ENCODE measurements at regions not wholly inside any gene's neighbourhood (a gene's known extent, or its start where the extent isn't known, plus 50 kb on each side); places are given as distances from the start of the nearest gene placed in this dataset.

DNA sequence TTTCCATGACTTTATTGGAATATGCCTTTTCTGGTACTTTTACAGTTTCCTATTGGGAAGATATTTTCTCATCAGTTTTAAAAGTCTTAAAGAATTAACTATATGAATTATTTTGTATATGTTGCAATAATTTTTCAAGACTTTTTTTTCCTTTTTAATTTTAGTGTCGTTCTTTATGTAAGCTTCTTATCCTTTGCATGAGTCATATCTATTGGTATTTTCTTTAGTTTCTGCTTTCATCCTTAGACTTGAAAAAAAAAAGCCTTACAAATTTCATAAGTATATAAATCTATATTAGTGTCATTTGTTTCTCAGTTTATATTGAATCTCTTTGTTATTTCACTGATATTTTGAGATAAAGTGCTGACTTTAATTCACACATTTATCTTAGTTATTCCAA, 94.9 kb downstream of the DSEL start:
- no peaks in the 10 kb centered on the region for H3K9me3 ChIP-seq (ENCODE audit: control insufficient read depth in 2 of 2, insufficient read depth in 1 of 2, low read depth in 1 of 2, low read length in 1 of 2)

GRCh38 chr18:67417864-67418523, 98.5 kb downstream of the DSEL start:
- Histone ChIP-seq H3K4me3 (ENCODE audit: low read depth in 1 of 2, low read length in 2 of 2) (peak overlapping the region in 1 of 2 donors; percentile 11), H3K27ac (ENCODE audit: low read depth in 2 of 2, low read length in 1 of 2) (no peak overlapping the region), H3K9me3 (ENCODE audit: control insufficient read depth in 2 of 2, insufficient read depth in 1 of 2, low read depth in 1 of 2, low read length in 1 of 2) (no peaks in the 10 kb centered on the region), H3K27me3 (ENCODE audit: control insufficient read depth in 1 of 2, insufficient read depth in 2 of 2, low read length in 2 of 2) (no peaks in the 10 kb centered on the region), H3K4me1 (ENCODE audit: control insufficient read depth in 2 of 2, insufficient read depth in 2 of 2, low read length in 1 of 2) (no peaks in the 10 kb centered on the region), H3K36me3 (ENCODE audit: control insufficient read depth in 2 of 2, insufficient read depth in 2 of 2, low read length in 1 of 2) (no peaks in the 10 kb centered on the region)
- 62 to 66% methylated on average over 6 of the region's 6 CpGs for WGBS, 2 donors

More for the DNA sequence above, 94.9 kb downstream of the DSEL start:
- Histone ChIP-seq H3K27ac (ENCODE audit: low read depth in 2 of 2, low read length in 1 of 2) (no peak overlapping the region), H3K4me3 (ENCODE audit: low read depth in 1 of 2, low read length in 2 of 2) (no peak overlapping the region), H3K36me3 (ENCODE audit: control insufficient read depth in 2 of 2, insufficient read depth in 2 of 2, low read length in 1 of 2) (no peaks in the 10 kb centered on the region), H3K4me1 (ENCODE audit: control insufficient read depth in 2 of 2, insufficient read depth in 2 of 2, low read length in 1 of 2) (no peaks in the 10 kb centered on the region), H3K27me3 (ENCODE audit: control insufficient read depth in 1 of 2, insufficient read depth in 2 of 2, low read length in 2 of 2) (no peaks in the 10 kb centered on the region)
- 43 to 58% methylated on average over 1 of the region's 1 CpG for WGBS, 2 donors

- Histone ChIP-seq H3K27me3 (ENCODE audit: control insufficient read depth in 1 of 2, insufficient read depth in 2 of 2, low read length in 2 of 2) (no peaks in the 10 kb centered on the region), H3K4me3 (ENCODE audit: low read depth in 1 of 2, low read length in 2 of 2) (no peak overlapping the region), H3K9me3 (ENCODE audit: control insufficient read depth in 2 of 2, insufficient read depth in 1 of 2, low read depth in 1 of 2, low read length in 1 of 2) (no peaks in the 10 kb centered on the region), H3K27ac (ENCODE audit: low read depth in 2 of 2, low read length in 1 of 2) (no peak overlapping the region), H3K4me1 (ENCODE audit: control insufficient read depth in 2 of 2, insufficient read depth in 2 of 2, low read length in 1 of 2) (no peaks in the 10 kb centered on the region), H3K36me3 (ENCODE audit: control insufficient read depth in 2 of 2, insufficient read depth in 2 of 2, low read length in 1 of 2) (no peaks in the 10 kb centered on the region)
- 15 to 19% methylated on average over 2 of the region's 2 CpGs for WGBS, 2 donors
These were observed 105.4 kb downstream of the DSEL start for GRCh38 chr18:67411116-67411515.

GRCh38 chr18:67410075-67411070, 106.1 kb downstream of the DSEL start:
- Histone ChIP-seq H3K27me3 (ENCODE audit: control insufficient read depth in 1 of 2, insufficient read depth in 2 of 2, low read length in 2 of 2) (no peaks in the 10 kb centered on the region), H3K4me3 (ENCODE audit: low read depth in 1 of 2, low read length in 2 of 2) (no peak overlapping the region), H3K36me3 (ENCODE audit: control insufficient read depth in 2 of 2, insufficient read depth in 2 of 2, low read length in 1 of 2) (no peaks in the 10 kb centered on the region), H3K9me3 (ENCODE audit: control insufficient read depth in 2 of 2, insufficient read depth in 1 of 2, low read depth in 1 of 2, low read length in 1 of 2) (no peaks in the 10 kb centered on the region), H3K27ac (ENCODE audit: low read depth in 2 of 2, low read length in 1 of 2) (no peak overlapping the region), H3K4me1 (ENCODE audit: control insufficient read depth in 2 of 2, insufficient read depth in 2 of 2, low read length in 1 of 2) (no peaks in the 10 kb centered on the region)
- WGBS, 2 donors, result 48 to 53% methylated on average over 4 of the region's 4 CpGs

DNA sequence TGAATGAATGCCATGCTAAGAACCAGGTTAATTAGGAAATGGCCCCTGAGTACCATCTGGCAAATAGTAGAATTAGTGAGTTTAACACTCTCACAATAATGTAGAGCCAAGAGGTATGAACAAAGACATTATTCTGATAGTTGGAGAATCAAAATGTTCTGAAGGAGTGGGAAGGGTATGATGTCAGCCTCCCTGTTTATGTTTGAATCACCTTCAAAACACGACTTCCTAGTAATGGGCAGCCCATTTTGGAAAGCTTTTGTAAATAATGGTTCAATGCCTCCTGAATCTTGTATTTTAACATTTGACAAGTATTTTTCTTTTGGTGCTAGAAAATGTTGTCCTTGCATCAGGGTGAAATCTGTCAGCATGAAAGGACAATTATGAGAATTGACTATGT, 108.3 kb downstream of the DSEL start:
- 37 to 38% methylated on average over 1 of the region's 1 CpG for WGBS, 2 donors
- H3K27me3 ChIP-seq (ENCODE audit: control insufficient read depth in 1 of 2, insufficient read depth in 2 of 2, low read length in 2 of 2), result no peaks in the 10 kb centered on the region
- H3K4me3 ChIP-seq (ENCODE audit: low read depth in 1 of 2, low read length in 2 of 2), result no peak overlapping the region
- no peaks in the 10 kb centered on the region for H3K4me1 ChIP-seq (ENCODE audit: control insufficient read depth in 2 of 2, insufficient read depth in 2 of 2, low read length in 1 of 2)
- no peak overlapping the region for H3K27ac ChIP-seq (ENCODE audit: low read depth in 2 of 2, low read length in 1 of 2)
- no peaks in the 10 kb centered on the region for H3K9me3 ChIP-seq (ENCODE audit: control insufficient read depth in 2 of 2, insufficient read depth in 1 of 2, low read depth in 1 of 2, low read length in 1 of 2)
- no peaks in the 10 kb centered on the region for H3K36me3 ChIP-seq (ENCODE audit: control insufficient read depth in 2 of 2, insufficient read depth in 2 of 2, low read length in 1 of 2)

- 57 to 68% methylated on average over 2 of the region's 2 CpGs for WGBS, 2 donors
- no peaks in the 10 kb centered on the region for H3K9me3 ChIP-seq (ENCODE audit: control insufficient read depth in 2 of 2, insufficient read depth in 1 of 2, low read depth in 1 of 2, low read length in 1 of 2)
- no peaks in the 10 kb centered on the region for H3K4me1 ChIP-seq (ENCODE audit: control insufficient read depth in 2 of 2, insufficient read depth in 2 of 2, low read length in 1 of 2)
- H3K27ac ChIP-seq (ENCODE audit: low read depth in 2 of 2, low read length in 1 of 2), result no peak overlapping the region
- no peaks in the 10 kb centered on the region for H3K36me3 ChIP-seq (ENCODE audit: control insufficient read depth in 2 of 2, insufficient read depth in 2 of 2, low read length in 1 of 2)
- no peak overlapping the region for H3K4me3 ChIP-seq (ENCODE audit: low read depth in 1 of 2, low read length in 2 of 2)
- no peaks in the 10 kb centered on the region for H3K27me3 ChIP-seq (ENCODE audit: control insufficient read depth in 1 of 2, insufficient read depth in 2 of 2, low read length in 2 of 2)
These were observed 109.8 kb downstream of the DSEL start for GRCh38 chr18:67406714-67407113.

- H3K36me3 ChIP-seq (ENCODE audit: control insufficient read depth in 2 of 2, insufficient read depth in 2 of 2, low read length in 1 of 2), result no peaks in the 10 kb centered on the region
- H3K27ac ChIP-seq (ENCODE audit: low read depth in 2 of 2, low read length in 1 of 2), result no peak overlapping the region
- H3K4me3 ChIP-seq (ENCODE audit: low read depth in 1 of 2, low read length in 2 of 2), result no peak overlapping the region
- no peaks in the 10 kb centered on the region for H3K27me3 ChIP-seq (ENCODE audit: control insufficient read depth in 1 of 2, insufficient read depth in 2 of 2, low read length in 2 of 2)
- no peaks in the 10 kb centered on the region for H3K9me3 ChIP-seq (ENCODE audit: control insufficient read depth in 2 of 2, insufficient read depth in 1 of 2, low read depth in 1 of 2, low read length in 1 of 2)
- WGBS, 2 donors, result 21 to 28% methylated on average over 1 of the region's 1 CpG
- H3K4me1 ChIP-seq (ENCODE audit: control insufficient read depth in 2 of 2, insufficient read depth in 2 of 2, low read length in 1 of 2), result no peaks in the 10 kb centered on the region
These were observed 114.0 kb downstream of the DSEL start for GRCh38 chr18:67402543-67402942.

- H3K9me3 ChIP-seq (ENCODE audit: control insufficient read depth in 2 of 2, insufficient read depth in 1 of 2, low read depth in 1 of 2, low read length in 1 of 2), result no peaks in the 10 kb centered on the region
- H3K27ac ChIP-seq (ENCODE audit: low read depth in 2 of 2, low read length in 1 of 2), result no peak overlapping the region
- 80 to 84% methylated on average over 4 of the region's 4 CpGs for WGBS, 2 donors
- H3K4me1 ChIP-seq (ENCODE audit: control insufficient read depth in 2 of 2, insufficient read depth in 2 of 2, low read length in 1 of 2), result no peaks in the 10 kb centered on the region
- H3K4me3 ChIP-seq (ENCODE audit: low read depth in 1 of 2, low read length in 2 of 2), result no peak overlapping the region
- H3K27me3 ChIP-seq (ENCODE audit: control insufficient read depth in 1 of 2, insufficient read depth in 2 of 2, low read length in 2 of 2), result no peaks in the 10 kb centered on the region
- no peaks in the 10 kb centered on the region for H3K36me3 ChIP-seq (ENCODE audit: control insufficient read depth in 2 of 2, insufficient read depth in 2 of 2, low read length in 1 of 2)
These were observed 115.9 kb downstream of the DSEL start for GRCh38 chr18:67400502-67401117.

GRCh38 chr18:67386032-67386431, 130.5 kb downstream of the DSEL start:
- Histone ChIP-seq H3K9me3 (ENCODE audit: control insufficient read depth in 2 of 2, insufficient read depth in 1 of 2, low read depth in 1 of 2, low read length in 1 of 2) (peaks cover 0 to 7% of the 10 kb centered on the region in 2 donors), H3K27ac (ENCODE audit: low read depth in 2 of 2, low read length in 1 of 2) (no peak overlapping the region), H3K4me1 (ENCODE audit: control insufficient read depth in 2 of 2, insufficient read depth in 2 of 2, low read length in 1 of 2) (no peaks in the 10 kb centered on the region), H3K27me3 (ENCODE audit: control insufficient read depth in 1 of 2, insufficient read depth in 2 of 2, low read length in 2 of 2) (no peaks in the 10 kb centered on the region), H3K4me3 (ENCODE audit: low read depth in 1 of 2, low read length in 2 of 2) (no peak overlapping the region), H3K36me3 (ENCODE audit: control insufficient read depth in 2 of 2, insufficient read depth in 2 of 2, low read length in 1 of 2) (no peaks in the 10 kb centered on the region)
- WGBS, 2 donors, result 51% methylated on average over 3 of the region's 3 CpGs

All from esophagus (tissue), 2 donors.